OCI-LY1 (cell line): ENCODE measurements at regions not wholly inside any gene's neighbourhood (a gene's known extent, or its start where the extent isn't known, plus 50 kb on each side); places are given as distances from the start of the nearest gene placed in this dataset.

ENCODE experiments used
- H2AFZ ChIP-seq: fragments of 200-600 bp; sonication (generic), shearing (Covaris generic); 2 replicates; pipeline ENCODE4 v1.6.0; 2014; ENCODE audit warnings: antibody characterized with exemption, mild to moderate bottlenecking, low read length
- H3F3A ChIP-seq: fragments of 200-600 bp; sonication (generic), shearing (Covaris generic); 2 replicates; pipeline ENCODE4 v1.6.0; 2014; ENCODE audit warnings: mild to moderate bottlenecking, antibody characterized with exemption, low read length, moderate library complexity; ENCODE audit not compliant: insufficient read depth
- H3K27ac ChIP-seq: fragments of 200-600 bp; sonication (generic); 2 replicates; pipeline ENCODE4 v1.5.1; 2014; ENCODE audit warnings: low read length, mixed run types, mild to moderate bottlenecking, low read depth; ENCODE audit not compliant: poor library complexity, severe bottlenecking
- H3K27me3 ChIP-seq: fragments of 200-600 bp; sonication (generic); 2 replicates; pipeline ENCODE4 v1.6.0; 2014; ENCODE audit warnings: antibody characterized with exemption, mild to moderate bottlenecking, low read length, moderate library complexity; ENCODE audit not compliant: insufficient read depth
- H3K36me3 ChIP-seq: fragments of 200-600 bp; sonication (generic); 2 replicates; pipeline ENCODE4 v1.6.1; 2014; ENCODE audit warnings: mild to moderate bottlenecking, antibody characterized with exemption, low read length, moderate library complexity, mixed read lengths; ENCODE audit not compliant: insufficient read depth
- H3K4me1 ChIP-seq: fragments of 200-600 bp; sonication (generic); 2 replicates; pipeline ENCODE4 v1.5.1; 2014; ENCODE audit warnings: mild to moderate bottlenecking, low read length, moderate library complexity; ENCODE audit not compliant: insufficient read depth, severe bottlenecking
- H3K4me2 ChIP-seq: fragments of 200-600 bp; sonication (generic), shearing (Covaris generic); 2 replicates; pipeline ENCODE4 v1.6.1; 2014; ENCODE audit warnings: low read length
- H3K4me3 ChIP-seq: fragments of 200-600 bp; sonication (generic); 2 replicates; pipeline ENCODE4 v1.5.1; 2014; ENCODE audit warnings: low read length, low read depth, mild to moderate bottlenecking, mixed read lengths; ENCODE audit not compliant: poor library complexity, severe bottlenecking
- H3K79me2 ChIP-seq: fragments of 200-600 bp; shearing (Covaris generic); 2 replicates; pipeline ENCODE4 v1.6.1; 2016; ENCODE audit warnings: mixed run types, low read length, mixed read lengths; ENCODE audit not compliant: insufficient read depth
- H3K9ac ChIP-seq: fragments of 200-600 bp; sonication (generic), shearing (Covaris generic); 2 replicates; pipeline ENCODE4 v1.6.1; 2014; ENCODE audit warnings: mild to moderate bottlenecking, low read length, mixed read lengths
- H3K9me2 ChIP-seq: fragments of 200-600 bp; sonication (generic), shearing (Covaris generic); 2 replicates; pipeline ENCODE4 v1.6.1; 2014; ENCODE audit warnings: low read depth, mild to moderate bottlenecking, low read length, mixed read lengths
- H3K9me3 ChIP-seq: fragments of 200-600 bp; shearing (Covaris generic); 2 replicates; pipeline ENCODE4 v1.6.1; 2014; ENCODE audit warnings: low read length, mixed read lengths
- H4K20me1 ChIP-seq: fragments of 200-600 bp; sonication (generic), shearing (Covaris generic); 2 replicates; pipeline ENCODE4 v1.6.0; 2016; ENCODE audit warnings: mild to moderate bottlenecking, low read length; ENCODE audit not compliant: insufficient read depth
- CTCF ChIP-seq: fragments of 200-600 bp; sonication (generic), shearing (Covaris generic); IDR thresholded peaks from 2 replicates; pipeline ENCODE4 v1.5.1; 2017; ENCODE audit warnings: mild to moderate bottlenecking, antibody characterized with exemption, low read length, moderate library complexity, mixed read lengths
- EZH2 ChIP-seq: fragments of 200-600 bp; sonication (generic), shearing (Covaris generic); IDR thresholded peaks from 2 replicates; pipeline ENCODE4 v1.8.0; 2017; ENCODE audit warnings: borderline replicate concordance, mixed run types, mild to moderate bottlenecking, antibody characterized with exemption, low read length, moderate library complexity, mixed read lengths

GRCh38 chr21:16072221-16072620 lies 342.4 kb downstream of the USP25 start:
- Histone ChIP-seq H3K4me3 (no peak overlapping the region), H3K27me3 (no peaks in the 10 kb centered on the region)

GRCh38 chr21:16072737-16073136 lies 343.0 kb downstream of the USP25 start:
- no peak overlapping the region for H3K9ac ChIP-seq

More at GRCh38 chr21:16072221-16072620, 342.4 kb downstream of the USP25 start:
- Histone ChIP-seq H3K9me2 (no peaks in the 10 kb centered on the region), H3K36me3 (no peaks in the 10 kb centered on the region), H3K9ac (no peak overlapping the region), H3K4me2 (no peak overlapping the region), H2AFZ (no peak overlapping the region), H3K9me3 (no peaks in the 10 kb centered on the region), H3K4me1 (no peaks in the 10 kb centered on the region), H3F3A (no peaks in the 10 kb centered on the region), H4K20me1 (no peaks in the 10 kb centered on the region), H3K79me2 (no peaks in the 10 kb centered on the region), H3K27ac (no peak overlapping the region)
- TF ChIP-seq EZH2 (no peak), CTCF (no peak)

GRCh38 chr21:16073586-16073985 lies 343.8 kb downstream of the USP25 start:
- H3K36me3 ChIP-seq, result no peaks in the 10 kb centered on the region
- no peaks in the 10 kb centered on the region for H3K9me2 ChIP-seq
- no peak overlapping the region for H3K4me2 ChIP-seq
- no peak overlapping the region for H3K4me3 ChIP-seq
- no peaks in the 10 kb centered on the region for H3K27me3 ChIP-seq
- H3K27ac ChIP-seq, result no peak overlapping the region
- no peak for TF ChIP-seq EZH2
- no peak for TF ChIP-seq CTCF
- H3K4me1 ChIP-seq, result no peaks in the 10 kb centered on the region
- no peaks in the 10 kb centered on the region for H3F3A ChIP-seq
- no peaks in the 10 kb centered on the region for H3K79me2 ChIP-seq
- H2AFZ ChIP-seq, result no peak overlapping the region
- H3K9me3 ChIP-seq, result no peaks in the 10 kb centered on the region
- no peak overlapping the region for H3K9ac ChIP-seq
- H4K20me1 ChIP-seq, result no peaks in the 10 kb centered on the region

More at GRCh38 chr21:16072737-16073136, 343.0 kb downstream of the USP25 start:
- Histone ChIP-seq H3K9me2 (no peaks in the 10 kb centered on the region), H3K4me1 (no peaks in the 10 kb centered on the region), H2AFZ (no peak overlapping the region), H3K27ac (no peak overlapping the region), H3K79me2 (no peaks in the 10 kb centered on the region), H3K9me3 (no peaks in the 10 kb centered on the region), H4K20me1 (no peaks in the 10 kb centered on the region), H3K4me3 (no peak overlapping the region), H3K27me3 (no peaks in the 10 kb centered on the region), H3K36me3 (no peaks in the 10 kb centered on the region), H3K4me2 (no peak overlapping the region), H3F3A (no peaks in the 10 kb centered on the region)
- TF ChIP-seq EZH2 (no peak), CTCF (no peak)
